ENCODE measurements at regions not wholly inside any gene's neighbourhood (a gene's known extent, or its start where the extent isn't known, plus 50 kb on each side); places are given as distances from the start of the nearest gene placed in this dataset.

DNA sequence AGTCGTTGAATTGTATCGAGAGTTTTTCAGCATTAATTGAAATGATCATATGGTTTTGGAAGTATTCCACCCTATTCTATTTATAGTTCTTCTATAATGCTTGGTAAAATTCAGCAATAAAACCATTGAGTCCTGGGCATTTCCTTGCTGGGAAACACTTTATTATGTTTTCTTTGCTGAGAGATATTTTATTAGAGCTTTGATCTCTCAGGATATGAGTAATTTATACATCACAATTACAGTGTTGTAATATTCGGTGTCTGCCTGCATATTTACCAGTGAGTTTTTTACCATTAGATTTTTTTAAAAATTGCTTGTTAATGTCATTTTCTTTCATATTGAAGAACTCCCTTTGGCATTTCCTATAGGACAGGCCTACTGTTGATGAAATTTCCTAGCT is 402.7 kb upstream of the FSIP2 start:
- in situ Hi-C loops (cut with MboI; ENCODE audit: low sequenced_read_pairs) = no loop called here
- no peak overlapping the region for H2BK5ac ChIP-seq (ENCODE audit: low read depth, low read length, poor library complexity, severe bottlenecking)
- H3K4me1 ChIP-seq (ENCODE audit: control insufficient read depth, insufficient read depth, low read length) = no peaks in the 10 kb centered on the region
- CTCF ChIA-PET = interaction anchor here (1.6 kb wide), 1 partner anchor 8 kb away, joined by 3 read pairs; no protein-coding TSS in a partner anchor
- no peak overlapping the region for H3K23ac ChIP-seq (ENCODE audit: low read depth, low read length)
- H3K9me3 ChIP-seq (ENCODE audit: control insufficient read depth, insufficient read depth, low read length) = peaks cover 6% of the 10 kb centered on the region
- ATAC-seq (ENCODE audit: low read depth) = no peak
- WGBS, 2 experiments (ENCODE audit: extremely low coverage in 2 of 2, insufficient read length in 1 of 2) = no CpG with 5 or more reads among the region's 3 CpGs
- H3K4me3 ChIP-seq (ENCODE audit: insufficient read depth, low read depth, low read length) = no peak overlapping the region
- no peak overlapping the region for H2BK15ac ChIP-seq (ENCODE audit: low read depth, low read length)
- H3K18ac ChIP-seq (ENCODE audit: low read depth, low read length) = no peak overlapping the region
- H3K9me1 ChIP-seq (ENCODE audit: insufficient read depth, low read length) = no peaks in the 10 kb centered on the region
- no peak overlapping the region for H3K27ac ChIP-seq (ENCODE audit: insufficient read depth, low read length)
- H4K5ac ChIP-seq (ENCODE audit: low read depth, low read length) = no peak overlapping the region
- H3K14ac ChIP-seq (replicated peaks; ENCODE audit: low read depth, low read length) = no peak overlapping the region
- DNase-seq = no peak
- no peak overlapping the region for H2AFZ ChIP-seq (replicated peaks; ENCODE audit: low read length, poor library complexity)
- H2AK9ac ChIP-seq (replicated peaks; ENCODE audit: low read depth, low read length, poor library complexity) = no peak overlapping the region
- intact Hi-C loops (cut with micrococcal nuclease) = no loop called here
- no peak overlapping the region for H4K8ac ChIP-seq (ENCODE audit: low read depth in 2 of 2, low read length in 2 of 2)
- no peaks in the 10 kb centered on the region for H4K20me1 ChIP-seq (ENCODE audit: insufficient read depth, low read length)
- H3K4ac ChIP-seq (ENCODE audit: low read depth, low read length) = no peak overlapping the region
- H4K91ac ChIP-seq (ENCODE audit: insufficient read depth, low read depth, low read length) = no peak overlapping the region
- dilution Hi-C loops (cut with HindIII; ENCODE audit: low sequenced_read_pairs, unreplicated experiment) = no loop called here
- no peaks in the 10 kb centered on the region for H3K36me3 ChIP-seq (ENCODE audit: control insufficient read depth, insufficient read depth, low read length)
- H2BK20ac ChIP-seq (ENCODE audit: low read depth, low read length) = no peak overlapping the region
- no peak overlapping the region for H3K9ac ChIP-seq (ENCODE audit: low read depth, low read length)
- no peaks in the 10 kb centered on the region for H3K27me3 ChIP-seq (ENCODE audit: control insufficient read depth, insufficient read depth, low read length)
- TF ChIP-seq RCOR1 (IDR thresholded peaks at IDR 0.05; ENCODE audit: insufficient replicate concordance, low read length) (no peak), CTCF (conservative IDR thresholded peaks at IDR 0.05; ENCODE audit: low read depth, low read length) (no peak), MAZ (IDR thresholded peaks at IDR 0.05; ENCODE audit: borderline replicate concordance, low read depth, low read length) (no peak), SMC3 (IDR thresholded peaks at IDR 0.05; ENCODE audit: low read depth, low read length) (no peak), MXI1 (IDR thresholded peaks at IDR 0.05; ENCODE audit: borderline replicate concordance, low read depth, low read length) (no peak)
- TF ChIP-seq, protein P1, sequence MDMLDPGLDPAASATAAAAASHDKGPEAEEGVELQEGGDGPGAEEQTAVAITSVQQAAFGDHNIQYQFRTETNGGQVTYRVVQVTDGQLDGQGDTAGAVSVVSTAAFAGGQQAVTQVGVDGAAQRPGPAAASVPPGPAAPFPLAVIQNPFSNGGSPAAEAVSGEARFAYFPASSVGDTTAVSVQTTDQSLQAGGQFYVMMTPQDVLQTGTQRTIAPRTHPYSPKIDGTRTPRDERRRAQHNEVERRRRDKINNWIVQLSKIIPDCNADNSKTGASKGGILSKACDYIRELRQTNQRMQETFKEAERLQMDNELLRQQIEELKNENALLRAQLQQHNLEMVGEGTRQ (IDR thresholded peaks at IDR 0.05; ENCODE audit: low read depth, low read length) = no peak
- no peak overlapping the region for H3K4me2 ChIP-seq (ENCODE audit: low read depth, low read length)
- POLR2A ChIA-PET (ENCODE audit: unreplicated experiment) = no interaction called here
- no peak overlapping the region for H2AK5ac ChIP-seq (ENCODE audit: low read depth, low read length)
- no peak overlapping the region for H3K56ac ChIP-seq (ENCODE audit: extremely low read depth, insufficient read depth, low read length)
- no peak overlapping the region for H2BK120ac ChIP-seq (ENCODE audit: low read depth, low read length)
- BruUV-seq (replicated peaks) = no TSS peak
- H3K79me1 ChIP-seq (ENCODE audit: low read depth in 1 of 2, low read length in 2 of 2) = no peaks in the 10 kb centered on the region

Measured in IMR-90 (cell line).